DMS 273 treated with DMSO at 0.1 percent for 48 hours (cell line): ENCODE measurements at regions not wholly inside any gene's neighbourhood (a gene's known extent, or its start where the extent isn't known, plus 50 kb on each side); places are given as distances from the start of the nearest gene placed in this dataset.
"Not testable (repeated sequence)": the region's sequence is repeated elsewhere in the genome, so short reads cannot be mapped to it uniquely, and the experiment has no call there.

ENCODE experiments used
- DNase-seq: peaks from one replicate; lab custom pipeline; 2025; lab: John Stamatoyannopoulos, UW

GRCh38 chr3:176193032-176193730 is 1004.1 kb downstream of the TBL1XR1 start:
- no peak for DNase-seq

- no peak for DNase-seq
These were observed 1006.5 kb downstream of the TBL1XR1 start for GRCh38 chr3:176190755-176191154.

- no peak for DNase-seq
These were observed 1014.1 kb downstream of the TBL1XR1 start for GRCh38 chr3:176183181-176183580.

GRCh38 chr3:176174060-176174459 is 1023.2 kb downstream of the TBL1XR1 start:
- no peak for DNase-seq

GRCh38 chr3:176172492-176172891 is 1024.8 kb downstream of the TBL1XR1 start:
- DNase-seq, result no peak

- DNase-seq, result no peak
These were observed 1030.0 kb downstream of the TBL1XR1 start for GRCh38 chr3:176167272-176167671.

GRCh38 chr3:176160997-176161396 is 1036.3 kb downstream of the TBL1XR1 start:
- DNase-seq, result no peak

- no peak for DNase-seq
These were observed 1037.5 kb downstream of the TBL1XR1 start for GRCh38 chr3:176159796-176160195.

GRCh38 chr3:176155012-176155411 is 1042.3 kb downstream of the TBL1XR1 start:
- DNase-seq, result no peak

GRCh38 chr3:176149567-176149966 is 1047.7 kb downstream of the TBL1XR1 start:
- no peak for DNase-seq

- DNase-seq, result no peak
These were observed 1050.0 kb downstream of the TBL1XR1 start for GRCh38 chr3:176147251-176147650.

GRCh38 chr3:176141837-176142236 is 1055.4 kb downstream of the TBL1XR1 start:
- DNase-seq, result no peak

- no peak for DNase-seq
These were observed 1076.8 kb downstream of the TBL1XR1 start for GRCh38 chr3:176120507-176120906.

GRCh38 chr3:176119826-176120225 is 1077.5 kb downstream of the TBL1XR1 start:
- no peak for DNase-seq

GRCh38 chr3:176106380-176106779 is 1090.9 kb downstream of the TBL1XR1 start:
- no peak for DNase-seq

GRCh38 chr3:176097027-176097426 is 1100.3 kb downstream of the TBL1XR1 start:
- no peak for DNase-seq

- DNase-seq, result not testable (repeated sequence)
These were observed 1103.4 kb downstream of the TBL1XR1 start for GRCh38 chr3:176093892-176094291.

GRCh38 chr3:176090727-176091126 is 1106.6 kb downstream of the TBL1XR1 start:
- DNase-seq, result no peak

GRCh38 chr3:176088962-176089383 is 1108.3 kb downstream of the TBL1XR1 start:
- DNase-seq, result no peak

- DNase-seq, result no peak
These were observed 1110.1 kb downstream of the TBL1XR1 start for GRCh38 chr3:176087066-176087697.

- DNase-seq, result no peak
These were observed 1117.5 kb downstream of the TBL1XR1 start for GRCh38 chr3:176079785-176080184.

- DNase-seq, result no peak
These were observed 1118.4 kb downstream of the TBL1XR1 start for GRCh38 chr3:176078906-176079305.

- DNase-seq, result no peak
These were observed 1121.8 kb downstream of the TBL1XR1 start for GRCh38 chr3:176075491-176075890.

- DNase-seq, result no peak
These were observed 1122.2 kb downstream of the TBL1XR1 start for GRCh38 chr3:176075046-176075445.
